ENCODE measurements at regions not wholly inside any gene's neighbourhood (a gene's known extent, or its start where the extent isn't known, plus 50 kb on each side); places are given as distances from the start of the nearest gene placed in this dataset.

GRCh38 chr10:2936816-2937215 lies 130.5 kb upstream of the PFKP start:
- DNase-seq: no peak
- Histone ChIP-seq H3K27ac (no peak overlapping the region), H3K9me3 (no peaks in the 10 kb centered on the region), H3K27me3 (peaks cover 0 to 43% of the 10 kb centered on the region in 2 donors), H3K4me1 (no peaks in the 10 kb centered on the region), H3K36me3 (no peaks in the 10 kb centered on the region), H3K4me3 (no peak overlapping the region)
- intact Hi-C loops (cut with DNase I; ENCODE audit: low total_unique reads): no loop called here
- TF ChIP-seq CTCF (IDR thresholded peaks at IDR 0.05): no peak

- intact Hi-C loops (cut with DNase I; ENCODE audit: low total_unique reads): no loop called here
- no peak for TF ChIP-seq CTCF (IDR thresholded peaks at IDR 0.05)
- DNase-seq: no peak
- no peak overlapping the region for H3K27ac ChIP-seq
- H3K36me3 ChIP-seq: no peaks in the 10 kb centered on the region
- no peaks in the 10 kb centered on the region for H3K9me3 ChIP-seq
- H3K4me3 ChIP-seq: no peak overlapping the region
- no peaks in the 10 kb centered on the region for H3K4me1 ChIP-seq
- H3K27me3 ChIP-seq: peaks cover 0 to 50% of the 10 kb centered on the region in 2 donors
Measured at GRCh38 chr10:2935647-2936386, 131.5 kb upstream of the PFKP start.

- no peaks in the 10 kb centered on the region for H3K4me1 ChIP-seq
- H3K36me3 ChIP-seq: no peaks in the 10 kb centered on the region
- no peak overlapping the region for H3K27ac ChIP-seq
- H3K27me3 ChIP-seq: peaks cover 0 to 56% of the 10 kb centered on the region in 2 donors
- no peak for TF ChIP-seq CTCF (IDR thresholded peaks at IDR 0.05)
- intact Hi-C loops (cut with DNase I; ENCODE audit: low total_unique reads): no loop called here
- no peak for DNase-seq
- H3K4me3 ChIP-seq: no peak overlapping the region
- H3K9me3 ChIP-seq: no peaks in the 10 kb centered on the region
Measured at GRCh38 chr10:2933924-2934323, 133.4 kb upstream of the PFKP start.

GRCh38 chr10:2933519-2933918 lies 133.8 kb upstream of the PFKP start:
- DNase-seq: no peak
- no peak overlapping the region for H3K4me3 ChIP-seq
- H3K27me3 ChIP-seq: peaks cover 0 to 54% of the 10 kb centered on the region in 2 donors
- no peaks in the 10 kb centered on the region for H3K9me3 ChIP-seq
- TF ChIP-seq CTCF (IDR thresholded peaks at IDR 0.05): no peak
- intact Hi-C loops (cut with DNase I; ENCODE audit: low total_unique reads): no loop called here
- H3K4me1 ChIP-seq: no peaks in the 10 kb centered on the region
- no peak overlapping the region for H3K27ac ChIP-seq
- no peaks in the 10 kb centered on the region for H3K36me3 ChIP-seq

GRCh38 chr10:2933071-2933470 lies 134.3 kb upstream of the PFKP start:
- TF ChIP-seq CTCF (IDR thresholded peaks at IDR 0.05): no peak
- Histone ChIP-seq H3K27ac (no peak overlapping the region), H3K4me3 (no peak overlapping the region), H3K36me3 (no peaks in the 10 kb centered on the region), H3K4me1 (no peaks in the 10 kb centered on the region), H3K9me3 (no peaks in the 10 kb centered on the region), H3K27me3 (peaks cover 0 to 56% of the 10 kb centered on the region in 2 donors)
- intact Hi-C loops (cut with DNase I; ENCODE audit: low total_unique reads): no loop called here
- DNase-seq: no peak

Measured in tibial artery (tissue), 4 donors.